Osteocyte (in vitro differentiated cells): ENCODE measurements at regions not wholly inside any gene's neighbourhood (a gene's known extent, or its start where the extent isn't known, plus 50 kb on each side); places are given as distances from the start of the nearest gene placed in this dataset.
"Not testable (repeated sequence)": the region's sequence is repeated elsewhere in the genome, so short reads cannot be mapped to it uniquely, and the experiment has no call there.

ENCODE experiments used
- DNase-seq: peaks from one replicate; pipeline ENCODE4 v3.0.0; 2021; ENCODE audit warnings: mixed read lengths; ENCODE audit not compliant: unreplicated experiment; ENCODE audit errors: extremely low spot score
- H3K27ac Mint-ChIP-seq: one replicate; pipeline ENCODE4 v1.8.0; 2021; ENCODE audit warnings: mild to moderate bottlenecking, mixed read lengths; ENCODE audit not compliant: unreplicated experiment
- H3K27me3 Mint-ChIP-seq: one replicate; pipeline ENCODE4 v1.8.0; 2021; ENCODE audit warnings: mixed read lengths; ENCODE audit not compliant: unreplicated experiment
- H3K36me3 Mint-ChIP-seq: one replicate; pipeline ENCODE4 v1.8.0; 2021; ENCODE audit warnings: mixed read lengths; ENCODE audit not compliant: unreplicated experiment
- H3K4me1 Mint-ChIP-seq: one replicate; pipeline ENCODE4 v1.8.0; 2021; ENCODE audit warnings: mixed read lengths; ENCODE audit not compliant: unreplicated experiment
- H3K4me3 Mint-ChIP-seq: one replicate; pipeline ENCODE4 v1.8.0; 2021; ENCODE audit warnings: mild to moderate bottlenecking, moderate library complexity, mixed read lengths; ENCODE audit not compliant: unreplicated experiment
- H3K9me3 Mint-ChIP-seq: one replicate; pipeline ENCODE4 v1.8.0; 2021; ENCODE audit warnings: mixed read lengths; ENCODE audit not compliant: unreplicated experiment
- CTCF ChIP-seq: fragments of 200-600 bp; sonication (generic); IDR thresholded peaks from 2 replicates; pipeline ENCODE4 v1.5.0; 2021; ENCODE audit warnings: antibody characterized with exemption, mild to moderate bottlenecking, moderate library complexity

GRCh38 chr6:81950877-81951276 is 198.4 kb upstream of the TENT5A start:
- peaks cover 9% of the 10 kb centered on the region for H3K4me1 Mint-ChIP-seq
- no peak for TF ChIP-seq CTCF
- H3K27me3 Mint-ChIP-seq: no peaks in the 10 kb centered on the region
- no peak overlapping the region for H3K27ac Mint-ChIP-seq
- peaks cover 2% of the 10 kb centered on the region for H3K36me3 Mint-ChIP-seq
- no peak for DNase-seq
- no peak overlapping the region for H3K4me3 Mint-ChIP-seq
- peaks cover 1% of the 10 kb centered on the region for H3K9me3 Mint-ChIP-seq

GRCh38 chr6:81948861-81949260 is 196.4 kb upstream of the TENT5A start:
- Mint-ChIP-seq H3K27ac (no peak overlapping the region), H3K36me3 (no peaks in the 10 kb centered on the region), H3K27me3 (no peaks in the 10 kb centered on the region), H3K9me3 (no peaks in the 10 kb centered on the region), H3K4me3 (no peak overlapping the region), H3K4me1 (peaks cover 9% of the 10 kb centered on the region)
- DNase-seq: no peak
- TF ChIP-seq CTCF: no peak

GRCh38 chr6:81948196-81948595 is 195.7 kb upstream of the TENT5A start:
- not testable (repeated sequence) for H3K4me3 Mint-ChIP-seq, H3K36me3 Mint-ChIP-seq, DNase-seq, H3K27me3 Mint-ChIP-seq, H3K4me1 Mint-ChIP-seq, H3K27ac Mint-ChIP-seq, H3K9me3 Mint-ChIP-seq

GRCh38 chr6:81944661-81945060 is 192.2 kb upstream of the TENT5A start:
- H3K36me3 Mint-ChIP-seq: peaks cover 2% of the 10 kb centered on the region
- no peak for DNase-seq
- no peak for TF ChIP-seq CTCF

DNA sequence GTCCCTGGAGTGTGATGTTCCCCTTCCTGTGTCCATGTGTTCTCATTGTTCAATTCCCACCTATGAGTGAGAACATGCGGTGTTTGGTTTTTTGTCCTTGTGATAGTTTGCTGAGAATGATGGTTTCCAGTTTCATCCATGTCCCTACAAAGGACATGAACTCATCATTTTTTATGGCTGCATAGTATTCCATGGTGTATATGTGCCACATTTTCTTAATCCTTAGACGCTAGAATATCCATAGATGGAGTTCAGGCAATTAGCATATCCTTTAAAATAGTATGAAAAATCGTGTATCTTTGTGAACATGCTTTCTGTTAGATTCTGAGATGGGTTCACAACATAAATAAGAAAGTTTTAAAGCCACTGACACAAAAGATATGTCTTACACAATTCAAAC is 190.4 kb upstream of the TENT5A start:
- not testable (repeated sequence) for H3K9me3 Mint-ChIP-seq, H3K4me3 Mint-ChIP-seq, DNase-seq, H3K27ac Mint-ChIP-seq, H3K36me3 Mint-ChIP-seq, H3K27me3 Mint-ChIP-seq
- H3K4me1 Mint-ChIP-seq: peaks cover 34% of the 10 kb centered on the region

More at GRCh38 chr6:81944661-81945060, 192.2 kb upstream of the TENT5A start:
- no peaks in the 10 kb centered on the region for H3K27me3 Mint-ChIP-seq
- H3K4me1 Mint-ChIP-seq: peaks cover 16% of the 10 kb centered on the region
- no peaks in the 10 kb centered on the region for H3K9me3 Mint-ChIP-seq
- no peak overlapping the region for H3K4me3 Mint-ChIP-seq
- H3K27ac Mint-ChIP-seq: no peak overlapping the region

GRCh38 chr6:81942067-81942370 is 189.5 kb upstream of the TENT5A start:
- Mint-ChIP-seq H3K27ac (no peak overlapping the region), H3K4me1 (peaks cover 42% of the 10 kb centered on the region), H3K4me3 (no peak overlapping the region), H3K36me3 (peaks cover 2% of the 10 kb centered on the region), H3K9me3 (no peaks in the 10 kb centered on the region), H3K27me3 (no peaks in the 10 kb centered on the region)
- no peak for DNase-seq
- TF ChIP-seq CTCF: no peak
